ENCODE measurements at regions not wholly inside any gene's neighbourhood (a gene's known extent, or its start where the extent isn't known, plus 50 kb on each side); places are given as distances from the start of the nearest gene placed in this dataset.

- TF ChIP-seq POLR2A (IDR thresholded peaks at IDR 0.05; ENCODE audit: low read depth, low read length), result no peak
- TF ChIP-seq POLR2AphosphoS5 (IDR thresholded peaks at IDR 0.05; ENCODE audit: low read depth, low read length), result no peak
- TF ChIP-seq SPI1 (IDR thresholded peaks at IDR 0.05; ENCODE audit: low read depth, low read length), result no peak
- no peak for TF ChIP-seq TAF1 (IDR thresholded peaks at IDR 0.05; ENCODE audit: low read depth, low read length)
- no peak for TF ChIP-seq PAX5 (IDR thresholded peaks at IDR 0.05; ENCODE audit: insufficient read depth, low read length, severe bottlenecking)
Observed at GRCh38 chr20:21801193-21801592, 95.7 kb downstream of the PAX1 start.
